ENCODE measurements at regions not wholly inside any gene's neighbourhood (a gene's known extent, or its start where the extent isn't known, plus 50 kb on each side); places are given as distances from the start of the nearest gene placed in this dataset.
A peak's percentile ranks its signal among the peaks of the same experiment; 100 is the strongest.
"Not testable (repeated sequence)": the region's sequence is repeated elsewhere in the genome, so short reads cannot be mapped to it uniquely, and the experiment has no call there.

- not testable (repeated sequence) for DNase-seq (ENCODE audit: low read depth in 2 of 2); H3K4me3 ChIP-seq (replicated peaks in 1 of 2; ENCODE audit: low read depth in 2 of 2, low read length in 2 of 2)
Observed at GRCh38 chrY:7588176-7588575, 676.6 kb upstream of the AMELY start.

- no peak for TF ChIP-seq CTCF (IDR thresholded peaks at IDR 0.05; ENCODE audit: low read depth, low read length)
- no peak overlapping the region for H3K4me3 ChIP-seq (replicated peaks in 1 of 2; ENCODE audit: low read depth in 2 of 2, low read length in 2 of 2)
Observed at GRCh38 chrY:7562541-7562940, 651.0 kb upstream of the AMELY start.

GRCh38 chrY:7557675-7558074 is 646.1 kb upstream of the AMELY start:
- TF ChIP-seq CTCF (IDR thresholded peaks at IDR 0.05; ENCODE audit: low read depth, low read length) = peak; percentile 58
- no peak overlapping the region for H3K4me3 ChIP-seq (replicated peaks in 1 of 2; ENCODE audit: low read depth in 2 of 2, low read length in 2 of 2)
- DNase-seq (ENCODE audit: low read depth in 2 of 2) = peak; percentile 20 to 22

More at GRCh38 chrY:7562541-7562940, 651.0 kb upstream of the AMELY start:
- DNase-seq (ENCODE audit: low read depth in 2 of 2) = peak in 1 of 2 donors; percentile 64

- TF ChIP-seq CTCF (IDR thresholded peaks at IDR 0.05; ENCODE audit: low read depth, low read length) = no peak
- H3K4me3 ChIP-seq (replicated peaks in 1 of 2; ENCODE audit: low read depth in 2 of 2, low read length in 2 of 2) = no peak overlapping the region
- no peak for DNase-seq (ENCODE audit: low read depth in 2 of 2)
Observed at GRCh38 chrY:7555006-7555405, 643.5 kb upstream of the AMELY start.

GRCh38 chrY:7545060-7545459 is 633.5 kb upstream of the AMELY start:
- no peak for TF ChIP-seq CTCF (IDR thresholded peaks at IDR 0.05; ENCODE audit: low read depth, low read length)
- no peak for DNase-seq (ENCODE audit: low read depth in 2 of 2)
- H3K4me3 ChIP-seq (replicated peaks in 1 of 2; ENCODE audit: low read depth in 2 of 2, low read length in 2 of 2) = no peak overlapping the region

- peak in 1 of 2 donors; percentile 63 for DNase-seq (ENCODE audit: low read depth in 2 of 2)
- H3K4me3 ChIP-seq (replicated peaks in 1 of 2; ENCODE audit: low read depth in 2 of 2, low read length in 2 of 2) = no peak overlapping the region
- no peak for TF ChIP-seq CTCF (IDR thresholded peaks at IDR 0.05; ENCODE audit: low read depth, low read length)
Observed at GRCh38 chrY:7544172-7544770, 632.7 kb upstream of the AMELY start.

- TF ChIP-seq CTCF (IDR thresholded peaks at IDR 0.05; ENCODE audit: low read depth, low read length) = no peak
- DNase-seq (ENCODE audit: low read depth in 2 of 2) = no peak
- H3K4me3 ChIP-seq (replicated peaks in 1 of 2; ENCODE audit: low read depth in 2 of 2, low read length in 2 of 2) = no peak overlapping the region
Observed at GRCh38 chrY:7543506-7543905, 632.0 kb upstream of the AMELY start.
